ENCODE measurements at regions not wholly inside any gene's neighbourhood (a gene's known extent, or its start where the extent isn't known, plus 50 kb on each side); places are given as distances from the start of the nearest gene placed in this dataset.

GRCh38 chr10:131760416-131761166 is 140.2 kb upstream of the PPP2R2D start:
- FAIRE-seq, result no peak

GRCh38 chr10:131762789-131763696 is 137.8 kb upstream of the PPP2R2D start:
- no peak for FAIRE-seq

- FAIRE-seq, result no peak
Observed at GRCh38 chr10:131764929-131765328, 135.9 kb upstream of the PPP2R2D start.

GRCh38 chr10:131766096-131766495 is 134.7 kb upstream of the PPP2R2D start:
- FAIRE-seq, result no peak

- no peak for FAIRE-seq
Observed at GRCh38 chr10:131767716-131768115, 133.1 kb upstream of the PPP2R2D start.

GRCh38 chr10:131769571-131770410 is 131.0 kb upstream of the PPP2R2D start:
- FAIRE-seq, result no peak

GRCh38 chr10:131770946-131771633 is 129.7 kb upstream of the PPP2R2D start:
- FAIRE-seq, result no peak

- FAIRE-seq, result no peak
Observed at GRCh38 chr10:131771634-131772358, 129.0 kb upstream of the PPP2R2D start.

- no peak for FAIRE-seq
Observed at GRCh38 chr10:131772441-131772840, 128.4 kb upstream of the PPP2R2D start.

GRCh38 chr10:131773370-131774343 is 127.2 kb upstream of the PPP2R2D start:
- no peak for FAIRE-seq

- no peak for FAIRE-seq
Observed at GRCh38 chr10:131774681-131775085, 126.1 kb upstream of the PPP2R2D start.

GRCh38 chr10:131775433-131775832 is 125.4 kb upstream of the PPP2R2D start:
- no peak for FAIRE-seq

GRCh38 chr10:131775833-131776232 is 125.0 kb upstream of the PPP2R2D start:
- no peak for FAIRE-seq

- no peak for FAIRE-seq
Observed at GRCh38 chr10:131776496-131776895, 124.3 kb upstream of the PPP2R2D start.

- no peak for FAIRE-seq
Observed at GRCh38 chr10:131777162-131777561, 123.6 kb upstream of the PPP2R2D start.

GRCh38 chr10:131777921-131778320 is 122.9 kb upstream of the PPP2R2D start:
- FAIRE-seq, result no peak

- FAIRE-seq, result no peak
Observed at GRCh38 chr10:131778385-131778784, 122.4 kb upstream of the PPP2R2D start.

GRCh38 chr10:131778842-131779241 is 122.0 kb upstream of the PPP2R2D start:
- FAIRE-seq, result no peak

GRCh38 chr10:131779661-131780394 is 121.0 kb upstream of the PPP2R2D start:
- FAIRE-seq, result no peak

- no peak for FAIRE-seq
Observed at GRCh38 chr10:131781076-131781475, 119.7 kb upstream of the PPP2R2D start.
